ENCODE measurements at regions not wholly inside any gene's neighbourhood (a gene's known extent, or its start where the extent isn't known, plus 50 kb on each side); places are given as distances from the start of the nearest gene placed in this dataset.

DNA sequence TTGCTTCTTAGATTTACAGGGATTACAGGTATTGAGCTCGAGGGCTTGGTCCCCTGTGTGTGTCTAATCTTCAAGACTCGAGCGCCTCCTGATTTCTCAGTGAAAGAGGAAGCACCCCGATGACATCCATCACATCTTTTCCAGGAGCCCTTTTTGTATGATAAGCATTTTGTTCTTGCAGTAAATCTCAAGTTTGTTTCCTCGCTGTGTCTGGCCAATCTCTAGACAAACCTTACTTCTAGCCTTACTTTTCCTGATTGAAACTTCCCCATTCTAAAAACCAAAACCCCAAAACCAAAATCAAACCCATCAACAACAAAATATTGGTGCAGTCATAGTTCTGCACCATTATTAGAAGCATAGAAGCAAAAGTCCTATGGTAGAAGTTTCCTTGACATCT lies 286.0 kb downstream of the NFKBIZ start:
- ChIA-PET CTCF (no interaction called here), POLR2A (no interaction called here)

DNA sequence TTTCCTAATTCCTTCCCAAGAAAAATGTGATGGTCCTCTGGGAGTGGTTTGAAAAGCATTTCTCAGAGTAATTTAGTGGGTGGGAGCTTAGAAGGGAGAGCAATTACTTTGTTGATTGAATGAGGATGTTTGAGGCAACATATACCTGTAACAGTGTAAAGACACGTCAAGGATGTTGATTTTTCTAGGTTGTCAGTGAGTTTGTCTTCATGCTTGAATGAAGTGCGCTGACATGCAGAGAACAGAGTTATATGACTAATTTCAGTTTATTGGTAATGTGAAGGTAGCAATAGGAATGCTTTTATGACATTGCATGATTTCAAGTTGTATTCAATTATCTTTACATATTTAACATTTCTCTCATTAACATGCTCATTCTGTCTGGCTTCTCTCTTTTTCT lies 286.9 kb downstream of the NFKBIZ start:
- ChIA-PET POLR2A (no interaction called here), CTCF (no interaction called here)

DNA sequence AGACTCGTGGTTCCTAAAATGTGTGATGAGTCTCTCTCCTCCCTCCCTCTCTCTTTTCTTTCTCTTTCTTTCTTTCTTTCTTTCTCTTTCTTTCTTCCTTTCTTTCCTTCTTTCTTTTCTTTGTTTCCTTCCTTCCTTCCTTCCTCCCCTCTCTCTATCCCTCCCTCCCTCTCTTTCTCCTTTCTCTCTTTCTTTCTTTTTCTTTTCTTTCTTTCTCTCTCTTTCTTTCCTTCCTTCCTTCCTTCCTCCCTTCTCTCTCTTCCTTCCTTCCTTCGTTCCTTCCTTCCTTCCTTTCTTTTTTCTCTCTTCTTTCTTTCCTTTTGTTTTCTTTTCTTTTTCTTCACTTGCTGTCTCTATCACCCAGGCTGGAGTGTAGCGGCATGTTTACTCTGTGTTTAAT lies 290.8 kb downstream of the NFKBIZ start:
- POLR2A ChIA-PET: no interaction called here
- CTCF ChIA-PET: no interaction called here

DNA sequence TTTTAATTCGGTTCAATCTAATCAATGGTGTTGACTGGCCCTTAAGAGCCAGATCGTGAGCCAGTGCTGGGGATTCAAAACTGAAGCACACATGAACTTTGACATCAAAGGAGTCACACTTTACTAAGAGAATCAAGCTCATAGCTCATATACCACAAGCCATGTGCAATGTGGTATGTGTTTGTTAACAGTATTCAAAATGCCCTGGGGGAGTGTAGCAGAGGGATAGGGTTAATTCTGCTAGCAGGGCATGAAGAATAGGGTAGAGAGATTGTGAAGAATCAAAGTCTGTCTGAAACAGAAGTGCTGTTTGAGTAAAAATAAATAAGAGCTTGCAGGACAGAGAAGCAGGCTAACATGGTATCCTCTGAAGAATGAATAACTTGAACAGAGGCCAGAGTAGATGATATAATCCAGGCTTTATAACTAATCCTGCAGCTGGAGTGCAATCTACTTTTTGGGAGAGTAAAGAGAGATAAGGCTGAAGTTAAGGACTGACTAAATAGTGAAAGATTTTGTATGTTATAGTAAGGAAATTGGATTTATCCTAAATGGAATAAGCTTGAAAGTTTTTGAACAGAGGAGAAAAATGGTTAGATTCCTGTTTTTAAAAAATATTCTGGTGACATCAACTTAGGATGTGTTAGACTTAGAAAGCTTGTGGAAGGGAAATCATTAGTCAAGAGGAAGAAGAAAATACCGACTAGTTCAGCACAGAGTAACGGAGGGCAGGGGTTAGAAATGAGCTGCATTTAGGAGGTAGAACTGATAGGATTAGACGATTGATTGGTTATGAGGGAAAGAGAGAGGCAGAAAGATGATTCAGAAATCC lies 292.0 kb downstream of the NFKBIZ start:
- CTCF ChIA-PET: no interaction called here
- POLR2A ChIA-PET: no interaction called here

DNA sequence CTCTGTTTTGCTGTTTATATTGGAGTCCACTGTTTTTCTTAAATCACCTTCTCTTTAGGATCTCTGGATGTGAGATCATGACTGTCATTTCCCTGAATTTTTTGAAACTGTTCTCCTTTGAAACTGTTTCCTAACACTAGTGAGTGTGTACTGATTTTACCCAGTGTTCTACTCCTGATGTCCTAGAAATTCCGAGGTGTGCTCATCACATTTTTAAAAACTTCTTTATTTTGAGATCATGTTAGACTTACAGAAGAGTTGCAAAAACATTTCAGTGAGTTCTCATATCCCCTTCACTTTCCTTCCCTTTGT lies 292.6 kb downstream of the NFKBIZ start:
- ChIA-PET POLR2A (no interaction called here), CTCF (no interaction called here)

DNA sequence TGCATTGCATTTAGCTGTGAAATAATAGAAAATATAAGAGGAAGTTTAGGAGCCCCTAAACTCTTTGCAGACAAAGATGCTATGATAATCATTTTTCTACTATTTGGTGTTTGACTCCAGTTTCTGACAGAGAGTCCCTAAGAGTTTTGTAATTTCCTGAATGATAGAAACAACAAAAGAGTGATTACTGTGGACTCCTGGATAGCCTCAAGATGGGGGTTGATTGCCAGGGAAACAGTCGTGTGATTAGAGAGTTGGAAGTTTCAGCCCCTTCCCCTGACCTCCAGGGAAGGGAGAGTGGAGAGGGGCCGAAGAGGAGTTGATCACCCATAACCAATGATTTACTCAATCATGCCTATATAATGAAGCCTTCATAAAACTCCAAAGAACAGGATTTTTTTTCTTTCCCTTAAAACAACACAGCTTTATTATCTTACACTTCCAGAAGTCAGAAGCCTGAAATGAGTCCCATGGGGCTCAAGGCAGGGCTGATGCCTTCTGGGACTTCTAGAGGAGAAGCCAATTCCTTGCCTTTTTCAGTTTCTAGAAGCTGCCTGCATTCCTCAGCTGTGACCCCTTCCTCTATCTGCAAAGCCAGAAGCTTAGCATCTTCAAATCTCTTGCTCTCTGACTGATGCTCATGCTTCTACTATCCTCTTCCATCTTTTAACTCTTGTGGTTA lies 292.3 kb upstream of the ZPLD1 start:
- POLR2A ChIA-PET: no interaction called here
- CTCF ChIA-PET: no interaction called here

DNA sequence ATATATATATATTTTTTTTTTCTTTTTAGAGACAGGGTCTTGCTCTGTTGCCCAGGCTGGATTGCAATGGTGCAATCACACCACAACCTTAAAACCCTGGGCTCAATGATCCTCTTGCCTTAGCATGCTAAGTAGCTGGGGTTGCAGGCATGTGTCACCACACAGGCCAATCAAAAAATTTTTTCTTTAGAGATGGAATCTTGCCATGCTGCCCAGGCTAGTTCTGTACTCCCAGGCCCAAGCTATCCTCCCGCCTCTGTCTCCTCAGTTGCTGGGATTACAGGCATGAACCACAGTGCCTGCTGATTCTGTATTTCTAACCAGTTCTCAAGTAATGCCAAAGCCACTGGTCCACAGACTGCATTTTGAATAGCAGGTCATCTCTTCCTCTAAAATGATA lies 291.3 kb upstream of the ZPLD1 start:
- ChIA-PET POLR2A (no interaction called here), CTCF (no interaction called here)

DNA sequence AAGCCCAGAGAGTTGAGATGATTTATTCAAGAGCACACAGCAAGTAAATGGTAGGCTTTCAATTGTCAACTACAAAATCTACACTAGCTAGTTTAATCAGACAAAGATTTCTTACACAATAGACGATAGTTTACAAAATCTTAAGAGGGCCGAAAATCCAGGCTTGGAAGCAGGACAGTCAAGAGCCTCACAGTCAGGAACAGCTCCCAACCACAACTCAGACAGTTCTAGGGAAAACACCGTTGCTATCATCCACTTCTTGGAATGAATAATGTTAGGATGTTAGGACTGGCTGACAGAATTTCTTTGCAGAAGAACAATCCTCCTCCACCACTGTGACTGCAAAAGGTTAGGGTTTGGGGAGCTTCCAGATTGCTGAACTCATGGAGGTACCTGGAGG lies 290.8 kb upstream of the ZPLD1 start:
- CTCF ChIA-PET: no interaction called here
- POLR2A ChIA-PET: no interaction called here

DNA sequence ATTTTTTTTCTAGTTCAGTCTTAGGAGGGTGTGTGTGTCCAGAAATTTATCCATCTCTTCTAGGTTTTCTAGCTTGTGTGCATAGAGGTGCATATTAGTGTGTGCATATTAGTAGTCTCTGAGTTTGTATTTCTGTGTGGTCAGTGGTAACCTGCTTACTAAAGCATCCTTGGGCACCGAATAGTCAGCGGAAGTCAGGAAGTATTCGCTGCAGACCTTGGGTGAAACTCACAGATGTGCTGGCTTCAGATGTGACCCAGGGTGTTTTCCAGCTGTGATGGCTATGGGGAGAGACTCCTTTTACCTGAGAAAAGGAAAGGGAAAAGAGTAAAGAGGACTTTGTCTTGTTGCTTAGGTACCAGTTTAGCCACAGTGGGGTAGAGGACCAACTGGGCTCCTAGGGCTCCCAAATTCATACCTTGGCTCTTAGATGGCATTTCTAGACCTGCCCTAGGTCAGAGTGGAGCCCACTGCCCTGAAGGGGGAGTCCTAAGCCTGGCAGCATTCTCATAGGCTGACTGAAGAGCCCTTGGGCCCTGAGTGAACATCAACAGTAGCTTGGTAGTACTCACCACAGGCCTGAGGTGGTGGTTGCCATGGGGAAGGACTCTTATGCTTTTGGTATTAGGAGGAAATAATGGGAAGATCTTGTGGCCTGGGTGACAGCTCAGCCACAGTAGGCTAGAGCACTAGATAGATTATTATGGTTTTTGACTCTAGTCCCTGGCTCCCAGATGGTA lies 286.0 kb upstream of the ZPLD1 start:
- ChIA-PET CTCF (no interaction called here), POLR2A (no interaction called here)

DNA sequence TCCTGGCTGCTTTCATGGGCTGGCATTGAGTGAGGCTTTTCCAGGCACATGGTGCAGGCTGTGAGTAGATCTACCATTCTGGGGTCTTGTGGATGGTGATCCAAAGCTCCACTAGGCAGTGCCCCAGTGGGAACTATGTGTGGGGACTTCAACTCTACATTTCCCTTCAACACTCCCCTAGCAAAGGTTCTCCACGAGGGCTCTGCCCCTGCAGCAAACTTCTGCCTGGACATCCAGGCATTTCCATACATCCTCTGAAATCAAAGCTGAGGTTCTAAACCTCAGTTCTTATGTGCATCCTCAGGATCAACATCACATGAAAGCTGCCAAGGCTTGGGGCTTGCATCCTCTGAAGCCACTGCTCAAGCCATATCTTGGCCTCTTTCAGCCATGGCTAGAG lies 282.9 kb upstream of the ZPLD1 start:
- ChIA-PET POLR2A (no interaction called here), CTCF (no interaction called here)

DNA sequence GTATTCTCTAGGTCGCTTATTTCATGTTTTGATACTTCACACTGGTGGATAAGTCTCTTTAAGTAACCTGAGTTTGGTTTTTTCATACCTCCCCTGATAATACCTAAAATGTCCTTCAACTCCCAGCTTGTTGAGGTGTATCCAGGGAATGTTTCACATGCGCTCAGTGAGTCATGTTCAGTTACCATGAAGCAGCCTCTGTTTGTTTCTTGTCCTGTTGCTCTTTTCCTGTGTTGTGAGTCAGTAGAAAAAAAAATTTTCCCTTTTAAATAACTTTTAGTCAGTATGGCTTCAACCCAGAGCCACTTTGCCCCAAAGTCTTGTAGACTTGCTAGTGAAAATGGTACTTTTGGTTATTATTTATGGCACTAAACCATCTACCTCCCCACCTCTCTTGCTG lies 278.4 kb upstream of the ZPLD1 start:
- POLR2A ChIA-PET: no interaction called here
- CTCF ChIA-PET: no interaction called here

DNA sequence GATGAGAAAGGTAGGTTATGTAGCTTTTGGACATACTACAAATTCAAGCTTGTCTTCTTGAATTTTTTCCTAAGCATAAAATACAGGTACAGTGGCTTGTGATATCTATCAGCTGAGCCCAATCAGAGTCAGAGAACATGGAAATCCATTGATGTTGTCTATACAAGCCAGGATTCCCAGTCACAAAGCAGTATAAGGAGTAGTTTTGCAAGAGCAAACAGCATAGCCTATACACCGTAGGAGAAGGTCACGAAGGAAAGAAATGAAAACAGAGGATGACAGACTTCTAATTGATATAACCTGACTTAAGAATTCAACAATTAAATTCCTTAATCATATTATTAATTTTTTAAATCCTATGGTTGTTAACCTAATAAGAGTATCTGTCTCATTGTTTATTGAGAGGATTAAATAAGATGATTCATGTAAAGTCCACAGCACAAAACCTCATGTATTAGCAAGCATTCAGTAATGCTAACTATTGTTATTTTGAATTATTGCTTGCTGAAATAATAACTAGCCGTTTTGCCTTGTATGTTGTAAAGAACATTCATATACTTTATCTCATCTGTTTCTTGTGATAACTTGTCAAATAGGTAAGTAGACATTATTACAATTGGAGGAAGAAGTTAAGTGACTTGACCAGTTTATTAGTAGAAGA lies 276.6 kb upstream of the ZPLD1 start:
- POLR2A ChIA-PET: no interaction called here
- CTCF ChIA-PET: no interaction called here

DNA sequence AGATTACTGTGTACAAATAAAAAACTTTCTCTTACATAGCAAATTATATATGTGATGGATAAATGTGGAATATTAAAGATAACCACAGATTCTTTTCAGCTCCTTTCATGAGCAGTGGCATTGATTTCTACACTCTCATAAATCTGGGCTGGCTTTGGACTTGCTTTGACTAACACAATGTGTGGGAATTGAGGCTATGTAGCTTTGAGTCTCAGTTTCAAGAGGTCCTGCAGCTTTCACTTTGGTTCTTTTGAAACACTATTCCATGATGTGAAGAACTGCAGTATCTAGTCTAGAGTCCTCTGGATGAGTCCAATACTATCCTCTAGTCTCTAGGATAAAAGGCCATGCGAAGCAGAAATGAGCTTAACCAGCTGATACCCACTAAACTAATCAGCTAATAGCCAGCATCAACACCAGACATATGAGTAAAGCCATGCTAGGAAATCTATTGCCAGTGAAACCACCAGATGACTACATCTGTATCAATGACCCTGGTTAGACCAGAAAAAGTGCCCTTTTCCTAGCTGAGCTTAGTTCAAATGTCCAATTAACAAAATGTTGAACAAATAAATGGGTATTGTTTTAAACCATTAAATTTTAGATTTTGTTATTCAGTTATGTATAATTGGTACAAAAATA lies 274.9 kb upstream of the ZPLD1 start:
- CTCF ChIA-PET: no interaction called here

DNA sequence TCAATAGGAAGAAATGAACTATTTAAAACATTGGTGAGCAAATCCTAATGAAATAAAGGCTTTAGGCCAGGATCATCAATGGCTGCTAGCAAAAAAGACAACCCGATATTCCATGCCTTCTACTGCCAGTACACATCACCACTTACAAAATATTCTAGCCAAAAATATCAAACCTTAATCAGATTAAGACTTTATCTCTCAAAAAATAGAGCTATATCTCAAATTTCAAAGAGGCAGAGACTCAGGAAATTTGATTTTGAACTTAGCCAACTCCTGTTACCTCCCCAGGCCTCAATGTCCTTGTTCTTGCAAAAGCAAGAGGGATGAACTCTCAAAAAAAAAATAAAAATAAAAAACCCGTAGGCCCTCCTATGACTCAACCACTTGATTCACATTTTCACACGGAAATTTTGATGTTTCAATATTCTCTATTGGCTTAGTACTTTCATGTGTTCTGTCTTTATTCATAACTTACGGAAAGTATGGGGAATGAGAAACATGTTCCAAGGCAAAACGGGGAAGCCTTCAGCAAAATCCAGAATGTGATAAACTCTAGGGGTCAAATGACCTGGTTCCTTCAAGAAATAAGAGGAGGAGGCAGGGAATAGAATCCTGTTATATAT lies 273.3 kb upstream of the ZPLD1 start:
- ChIA-PET CTCF (no interaction called here), POLR2A (interaction anchor here (1.3 kb wide), 1 partner anchor 312 kb away, joined by 4 read pairs; the partner anchor contains the start of gene NFKBIZ)

More for the DNA sequence above, 274.9 kb upstream of the ZPLD1 start:
- POLR2A ChIA-PET: interaction anchor here (0.6 kb wide), 1 partner anchor 332 kb away, joined by 3 read pairs; no protein-coding TSS in a partner anchor

DNA sequence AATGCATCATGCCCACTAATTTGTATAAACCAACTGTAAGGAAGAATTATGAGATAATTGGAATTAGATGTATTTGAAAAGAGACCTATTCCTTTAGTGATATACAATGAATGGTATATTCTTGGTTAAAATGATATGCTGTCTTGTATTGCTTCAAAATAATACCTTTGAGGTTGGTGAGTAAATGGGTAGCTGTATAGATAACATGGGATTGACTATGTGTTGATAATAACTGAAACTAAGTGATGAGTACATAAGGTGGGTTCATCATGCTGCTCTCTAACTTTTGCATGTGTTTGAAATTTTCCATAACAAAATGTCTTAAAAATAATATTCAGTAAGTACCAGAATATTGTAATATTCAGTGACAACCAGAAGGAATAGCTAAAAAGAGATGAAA lies 272.6 kb upstream of the ZPLD1 start:
- ChIA-PET CTCF (no interaction called here), POLR2A (interaction anchor here (1.3 kb wide), 1 partner anchor 313 kb away, joined by 4 read pairs; the partner anchor contains the start of gene NFKBIZ)

DNA sequence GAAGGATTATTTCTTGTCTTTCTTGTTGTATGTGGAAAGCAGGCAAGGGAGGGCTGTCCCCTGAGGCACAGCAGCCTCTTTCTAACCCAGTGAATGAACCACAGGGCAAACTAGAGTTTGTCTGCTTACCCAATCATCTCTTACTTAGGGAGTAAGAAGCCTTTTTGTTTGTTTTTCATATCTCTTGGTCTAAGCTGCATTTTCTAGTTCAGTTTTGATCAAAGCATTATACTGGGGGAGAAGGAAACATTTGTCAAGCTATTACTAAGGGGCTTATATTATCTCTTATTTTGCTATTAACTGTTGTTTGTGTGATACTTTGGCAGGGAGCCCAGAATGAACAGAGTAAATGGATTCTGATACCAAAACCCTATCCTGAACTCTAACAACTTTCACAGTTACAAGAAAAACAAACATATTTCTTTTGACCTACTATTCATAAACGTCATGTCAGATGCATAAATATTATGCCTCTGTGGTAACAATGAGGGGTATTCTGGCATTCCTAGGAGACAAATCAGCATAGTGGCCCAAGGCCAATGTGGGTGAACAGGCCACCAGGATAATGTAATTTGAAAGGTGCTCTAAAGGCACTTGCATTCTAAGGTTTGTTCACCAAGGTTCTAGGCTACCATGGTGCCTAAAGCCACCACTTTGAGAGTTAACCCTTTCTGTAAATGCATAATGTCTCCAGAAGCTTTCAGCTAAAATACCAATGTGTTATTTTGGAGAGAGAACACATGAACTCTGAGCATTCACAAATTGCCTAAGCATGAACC lies 271.6 kb upstream of the ZPLD1 start:
- ChIA-PET POLR2A (interaction anchor here (1.3 kb wide), 1 partner anchor 314 kb away, joined by 4 read pairs; the partner anchor contains the start of gene NFKBIZ), CTCF (no interaction called here)

DNA sequence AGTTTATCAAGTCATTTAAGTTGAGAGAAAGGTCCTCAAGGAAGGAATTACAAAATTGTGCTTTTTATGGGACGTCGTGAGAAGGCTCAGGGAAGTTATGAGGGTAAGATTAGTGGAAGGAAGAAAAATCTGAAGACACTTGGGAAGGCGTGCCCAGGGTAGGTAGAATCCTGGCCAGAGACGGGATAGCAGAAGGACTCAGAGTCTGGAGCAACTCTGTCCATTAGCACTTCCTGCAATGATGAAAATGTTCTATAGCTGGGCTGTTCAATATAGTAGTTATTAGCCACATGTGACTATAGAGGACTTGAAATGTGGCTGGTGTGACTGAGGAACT lies 271.0 kb upstream of the ZPLD1 start:
- POLR2A ChIA-PET: no interaction called here
- CTCF ChIA-PET: no interaction called here

DNA sequence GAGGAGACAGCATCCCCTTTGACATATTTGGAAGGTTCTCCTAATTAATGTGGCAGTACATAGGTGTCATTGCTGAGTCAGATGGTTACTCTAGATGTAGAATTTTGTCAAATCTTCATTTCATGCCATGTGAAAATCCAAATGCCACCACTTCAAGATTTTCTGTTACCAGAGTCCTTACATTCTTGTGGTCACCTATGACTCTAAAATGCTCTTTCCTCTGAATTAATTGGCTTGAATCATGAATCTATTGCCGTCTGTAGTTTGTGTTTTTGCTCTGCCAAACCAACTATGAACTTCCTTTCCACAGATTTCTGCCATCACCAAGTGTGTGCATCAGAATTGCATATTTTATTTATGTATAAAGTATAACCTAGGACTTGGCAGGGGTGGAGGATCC lies 269.4 kb upstream of the ZPLD1 start:
- ChIA-PET CTCF (interaction anchor here (0.7 kb wide), 1 partner anchor 33 kb away, joined by 4 read pairs; no protein-coding TSS in a partner anchor), POLR2A (no interaction called here)

DNA sequence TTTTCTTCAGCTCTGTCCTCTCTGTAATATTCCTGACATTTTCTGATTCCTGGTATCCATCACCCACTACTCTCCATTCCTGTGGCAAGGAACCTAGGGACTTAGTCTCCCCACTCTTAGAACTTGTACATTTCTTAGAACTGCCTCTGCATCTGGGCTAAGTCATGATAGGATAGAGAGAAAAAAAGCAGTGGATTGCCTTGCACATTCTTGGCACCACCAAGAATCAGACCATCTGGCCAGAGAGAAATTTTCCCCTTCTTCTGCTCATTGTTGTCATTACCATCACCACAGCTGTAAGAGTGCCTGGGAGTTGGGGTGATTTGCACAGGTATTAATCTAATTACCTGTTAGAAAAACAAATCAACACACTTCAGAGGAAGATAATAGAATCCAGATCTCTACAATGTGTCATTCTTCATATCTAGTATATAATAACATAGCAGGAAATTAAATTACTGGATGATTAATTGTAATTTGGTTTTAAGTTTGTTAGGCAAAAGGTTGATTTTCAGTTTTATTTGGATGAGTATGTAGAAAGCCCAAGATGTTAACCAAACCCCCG lies 264.8 kb upstream of the ZPLD1 start:
- POLR2A ChIA-PET: no interaction called here

More for the DNA sequence above, 264.8 kb upstream of the ZPLD1 start:
- CTCF ChIA-PET: no interaction called here

Data from activated CD8-positive, alpha-beta memory T cell treated with anti-CD3 and anti-CD28 coated beads for 36 hours (primary cell).